HCT116 (cell line): ENCODE measurements at regions not wholly inside any gene's neighbourhood (a gene's known extent, or its start where the extent isn't known, plus 50 kb on each side); places are given as distances from the start of the nearest gene placed in this dataset.

Experiments
- ATAC-seq: fragments of 200-7000 bp; cut with Tn5 transposase; 2 replicates; pipeline ENCODE4 v1.9.1; 2020; ENCODE audit warnings: mild to moderate bottlenecking, moderate library complexity
- BruUV-seq: library from RNA; stranded (reverse); fragments of 400-500 nt; replicated peaks from 2 replicates; lab custom pipeline; 2021; lab: Mats Ljungman, UMichigan
- CTCF ChIA-PET: fragments of 300-600 bp; sonication (Branson Sonifier 250); formaldehyde crosslinking; loops from one replicate; lab custom pipeline; 2021; ENCODE audit warnings: antibody characterized with exemption; lab: Charles Lee
- POLR2A ChIA-PET: fragments of 300-600, 350-600 bp; sonication (Branson Sonifier 250); formaldehyde crosslinking; loops from one replicate; lab custom pipeline; 2021; ENCODE audit warnings: antibody characterized with exemption; lab: Charles Lee
- RAD21 ChIA-PET, 2 experiments: fragments of 300-600 bp; sonication (Branson Sonifier 250); formaldehyde crosslinking; loops; one replicate each; lab custom pipeline; 2023; ENCODE audit warnings: low total read pairs in 2 of 2; ENCODE audit not compliant: uncharacterized antibody in 2 of 2, unreplicated experiment in 2 of 2, low non-redundant PET in 1 of 2; lab: Charles Lee
- DNase-seq: peaks from one replicate; pipeline ENCODE4 v3.0.0-alpha.2; 2010; ENCODE audit warnings: low read depth, low spot score
- H2AFZ ChIP-seq: fragments of 200-600 bp; shearing (Covaris generic), sonication (generic); 2 replicates; pipeline ENCODE4 v1.6.1; 2017; ENCODE audit warnings: low read depth, mixed run types, mixed read lengths, antibody characterized with exemption, low read length; ENCODE audit not compliant: poor library complexity, severe bottlenecking
- H3K27ac ChIP-seq: 2 replicates; pipeline ENCODE4 v1.5.1; 2012; ENCODE audit warnings: low read depth, low read length
- H3K27me3 ChIP-seq: fragments of 200-600 bp; sonication (generic); 2 replicates; pipeline ENCODE4 v1.6.1; 2016; ENCODE audit warnings: mixed run types, low read length, mixed read lengths; ENCODE audit not compliant: insufficient read depth
- H3K36me3 ChIP-seq, 2 experiments: fragments of 200-500 bp in 1 of 2; fragments of 200-600 bp in 1 of 2; sonication (Bioruptor generic) in 1 of 2; sonication (generic) in 1 of 2; 2 replicates each; pipeline versions ENCODE4 v1.5.1 to v1.6.1; 2014 to 2016; ENCODE audit warnings: low read length in 2 of 2, inconsistent platforms in 1 of 2, mixed read lengths in 1 of 2, mixed run types in 1 of 2; ENCODE audit not compliant: insufficient read depth in 2 of 2, control insufficient read depth in 1 of 2
- H3K4me1 ChIP-seq, 2 experiments: fragments of 200-600 bp in 1 of 2; sonication (generic) in 1 of 2; 2 replicates each; pipeline versions ENCODE4 v1.5.1 to v1.6.1; 2012 to 2017; ENCODE audit warnings: low read length in 2 of 2, inconsistent platforms in 1 of 2, mild to moderate bottlenecking in 1 of 2, mixed read lengths in 1 of 2, mixed run types in 1 of 2, moderate library complexity in 1 of 2; ENCODE audit not compliant: insufficient read depth in 2 of 2, control insufficient read depth in 1 of 2
- H3K4me2 ChIP-seq: fragments of 200-600 bp; sonication (generic); 2 replicates; pipeline ENCODE4 v1.6.1; 2017; ENCODE audit warnings: mixed run types, low read length, mixed read lengths
- H3K4me3 ChIP-seq, 2 experiments: fragments of 200-600 bp in 1 of 2; sonication (generic) in 1 of 2; replicated peaks in 1 of 2; 2 replicates each; pipeline ENCODE4 v1.5.1; 2011 to 2016; ENCODE audit warnings: low read length in 2 of 2, control low read depth in 1 of 2, low read depth in 1 of 2, mild to moderate bottlenecking in 1 of 2, mixed read lengths in 1 of 2, mixed run types in 1 of 2
- H3K79me2 ChIP-seq: fragments of 200-600 bp; sonication (generic); 2 replicates; pipeline ENCODE4 v1.6.1; 2017; ENCODE audit warnings: mild to moderate bottlenecking, mixed run types, low read length, moderate library complexity, mixed read lengths; ENCODE audit not compliant: insufficient read depth
- H3K9ac ChIP-seq: fragments of 200-600 bp; sonication (generic); 2 replicates; pipeline ENCODE4 v1.6.1; 2016; ENCODE audit warnings: low read length, mixed read lengths
- H3K9me2 ChIP-seq: fragments of 200-600 bp; sonication (generic), shearing (Covaris generic); 2 replicates; pipeline ENCODE4 v1.6.1; 2017; ENCODE audit warnings: mixed run types, mild to moderate bottlenecking, moderate library complexity; ENCODE audit not compliant: insufficient read depth
- H3K9me3 ChIP-seq, 2 experiments: fragments of 200-500 bp in 1 of 2; fragments of 200-600 bp in 1 of 2; sonication (Bioruptor generic) in 1 of 2; sonication (generic) in 1 of 2; 2 replicates each; pipeline ENCODE4 v1.6.1; 2014 to 2017; ENCODE audit warnings: low read length in 2 of 2, mixed read lengths in 2 of 2, inconsistent platforms in 1 of 2, low read depth in 1 of 2, mild to moderate bottlenecking in 1 of 2, mixed run types in 1 of 2, moderate library complexity in 1 of 2; ENCODE audit not compliant: control insufficient read depth in 1 of 2, insufficient read depth in 1 of 2
- H4K20me1 ChIP-seq: fragments of 200-600 bp; sonication (generic), shearing (Covaris generic); 2 replicates; pipeline ENCODE4 v1.6.1; 2017; ENCODE audit warnings: mixed run types, mild to moderate bottlenecking, moderate library complexity; ENCODE audit not compliant: insufficient read depth
- CEBPB ChIP-seq: IDR thresholded peaks from 2 replicates; pipeline ENCODE4 v1.6.1; 2012; ENCODE audit warnings: low read depth
- EZH2phosphoT487 ChIP-seq: fragments of 200-600 bp; IDR thresholded peaks from 2 replicates; pipeline ENCODE4 v1.6.1; 2018; ENCODE audit warnings: antibody characterized with exemption, borderline replicate concordance
- FOSL1 ChIP-seq: IDR thresholded peaks from 2 replicates; pipeline ENCODE4 v1.6.1; 2012; ENCODE audit warnings: low read depth
- JUND ChIP-seq: IDR thresholded peaks from 2 replicates; pipeline ENCODE4 v1.6.1; 2012
- POLR2A ChIP-seq: IDR thresholded peaks from 2 replicates; pipeline ENCODE4 v1.7.0; 2011; ENCODE audit warnings: borderline replicate concordance; ENCODE audit not compliant: insufficient read depth, insufficient read length; ENCODE audit errors: extremely low read depth
- POLR2AphosphoS5 ChIP-seq: IDR thresholded peaks from 2 replicates; pipeline ENCODE4 v1.6.1; 2011; ENCODE audit warnings: mild to moderate bottlenecking, low read depth, low read length, moderate library complexity
- SIN3A ChIP-seq: IDR thresholded peaks from 2 replicates; pipeline ENCODE4 v1.6.1; 2012; ENCODE audit warnings: low read depth
- SP1 ChIP-seq: IDR thresholded peaks from 2 replicates; pipeline ENCODE4 v1.6.1; 2012; ENCODE audit warnings: low read depth
- TCF7L2 ChIP-seq: IDR thresholded peaks from 2 replicates; pipeline ENCODE4 v1.7.0; 2011; ENCODE audit warnings: borderline replicate concordance, inconsistent platforms; ENCODE audit not compliant: insufficient read depth, insufficient read length; ENCODE audit errors: extremely low read depth
- YY1 ChIP-seq: IDR thresholded peaks from 2 replicates; pipeline ENCODE4 v1.6.1; 2011; ENCODE audit warnings: low read length, low read depth, moderate library complexity, mild to moderate bottlenecking; ENCODE audit not compliant: insufficient replicate concordance; ENCODE audit errors: extremely low read depth
- ZFX ChIP-seq: fragments of 450-650 bp; IDR thresholded peaks from 2 replicates; pipeline ENCODE4 v1.6.1; 2017
- ZNF274 ChIP-seq: fragments of 200-500 bp; sonication (Bioruptor generic); IDR thresholded peaks from 2 replicates; pipeline ENCODE4 v1.6.1; 2014; ENCODE audit warnings: mild to moderate bottlenecking, low read depth, low read length, inconsistent platforms
- intact Hi-C: fragments of 100-400 bp; cut with micrococcal nuclease; formaldehyde crosslinking; loops from 2 replicates; pipeline ENCODE4 v1.10.0; 2022
- TF ChIP-seq, protein P1 (sequence below): IDR thresholded peaks from 2 replicates; pipeline ENCODE4 v1.6.1; 2012
- TF ChIP-seq, protein P2 (sequence below): IDR thresholded peaks from 2 replicates; pipeline ENCODE4 v1.6.1; 2012; ENCODE audit warnings: low read depth
- TF ChIP-seq, protein P3 (sequence below), 3 experiments: fragments of 200-600 bp in 1 of 3; sonication (generic) in 1 of 3; IDR thresholded peaks in 2 of 3; conservative IDR thresholded peaks in 1 of 3; 2 replicates each; pipeline ENCODE4 v1.5.1; 2012 to 2017; ENCODE audit warnings: low read depth in 2 of 3, low read length in 2 of 3, antibody characterized with exemption in 1 of 3, borderline replicate concordance in 1 of 3, control low read depth in 1 of 3, mild to moderate bottlenecking in 1 of 3, mixed read lengths in 1 of 3, mixed run types in 1 of 3, moderate library complexity in 1 of 3; ENCODE audit not compliant: insufficient read depth in 1 of 3

DNA sequence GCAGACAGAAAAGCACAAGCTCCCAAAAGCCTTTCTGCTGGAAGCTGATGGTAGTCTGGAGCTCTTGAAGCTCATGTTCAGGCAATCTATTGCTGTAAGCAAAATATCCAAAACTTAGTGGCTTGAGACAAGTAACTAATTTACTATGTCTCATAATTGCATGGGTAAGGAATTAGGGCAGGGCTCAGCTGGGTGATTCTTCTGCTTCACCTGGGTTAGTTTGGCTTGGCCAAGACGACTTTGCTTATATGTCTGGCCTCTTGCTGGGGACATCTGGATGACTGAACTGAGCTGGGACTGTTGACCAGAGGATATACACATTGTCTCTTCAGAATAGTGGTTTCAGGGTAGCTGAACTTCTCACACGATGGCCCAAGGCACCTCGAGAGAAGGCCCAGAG is 96.8 kb upstream of the WSCD1 start:
- ChIA-PET RAD21 (no interaction called here), CTCF (no interaction called here), POLR2A (no interaction called here)
- Histone ChIP-seq H3K9ac (no peak overlapping the region), H3K4me1 (no peaks in the 10 kb centered on the region), H3K27ac (no peak overlapping the region), H3K9me3 (no peaks in the 10 kb centered on the region), H3K79me2 (no peaks in the 10 kb centered on the region), H3K9me2 (no peaks in the 10 kb centered on the region), H3K4me2 (no peak overlapping the region), H3K36me3 (no peaks in the 10 kb centered on the region), H3K4me3 (no peak overlapping the region), H4K20me1 (no peaks in the 10 kb centered on the region), H2AFZ (no peak overlapping the region), H3K27me3 (peaks cover 61% of the 10 kb centered on the region)
- ATAC-seq: no peak
- no peak for DNase-seq
- BruUV-seq: no TSS peak
- no peak for TF ChIP-seq FOSL1
- TF ChIP-seq SIN3A: no peak
- TF ChIP-seq, protein P1, sequence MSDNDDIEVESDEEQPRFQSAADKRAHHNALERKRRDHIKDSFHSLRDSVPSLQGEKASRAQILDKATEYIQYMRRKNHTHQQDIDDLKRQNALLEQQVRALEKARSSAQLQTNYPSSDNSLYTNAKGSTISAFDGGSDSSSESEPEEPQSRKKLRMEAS: no peak
- no peak for TF ChIP-seq SP1
- TF ChIP-seq TCF7L2: no peak
- TF ChIP-seq ZFX: no peak
- TF ChIP-seq, protein P2, sequence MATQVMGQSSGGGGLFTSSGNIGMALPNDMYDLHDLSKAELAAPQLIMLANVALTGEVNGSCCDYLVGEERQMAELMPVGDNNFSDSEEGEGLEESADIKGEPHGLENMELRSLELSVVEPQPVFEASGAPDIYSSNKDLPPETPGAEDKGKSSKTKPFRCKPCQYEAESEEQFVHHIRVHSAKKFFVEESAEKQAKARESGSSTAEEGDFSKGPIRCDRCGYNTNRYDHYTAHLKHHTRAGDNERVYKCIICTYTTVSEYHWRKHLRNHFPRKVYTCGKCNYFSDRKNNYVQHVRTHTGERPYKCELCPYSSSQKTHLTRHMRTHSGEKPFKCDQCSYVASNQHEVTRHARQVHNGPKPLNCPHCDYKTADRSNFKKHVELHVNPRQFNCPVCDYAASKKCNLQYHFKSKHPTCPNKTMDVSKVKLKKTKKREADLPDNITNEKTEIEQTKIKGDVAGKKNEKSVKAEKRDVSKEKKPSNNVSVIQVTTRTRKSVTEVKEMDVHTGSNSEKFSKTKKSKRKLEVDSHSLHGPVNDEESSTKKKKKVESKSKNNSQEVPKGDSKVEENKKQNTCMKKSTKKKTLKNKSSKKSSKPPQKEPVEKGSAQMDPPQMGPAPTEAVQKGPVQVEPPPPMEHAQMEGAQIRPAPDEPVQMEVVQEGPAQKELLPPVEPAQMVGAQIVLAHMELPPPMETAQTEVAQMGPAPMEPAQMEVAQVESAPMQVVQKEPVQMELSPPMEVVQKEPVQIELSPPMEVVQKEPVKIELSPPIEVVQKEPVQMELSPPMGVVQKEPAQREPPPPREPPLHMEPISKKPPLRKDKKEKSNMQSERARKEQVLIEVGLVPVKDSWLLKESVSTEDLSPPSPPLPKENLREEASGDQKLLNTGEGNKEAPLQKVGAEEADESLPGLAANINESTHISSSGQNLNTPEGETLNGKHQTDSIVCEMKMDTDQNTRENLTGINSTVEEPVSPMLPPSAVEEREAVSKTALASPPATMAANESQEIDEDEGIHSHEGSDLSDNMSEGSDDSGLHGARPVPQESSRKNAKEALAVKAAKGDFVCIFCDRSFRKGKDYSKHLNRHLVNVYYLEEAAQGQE: no peak
- no peak for TF ChIP-seq YY1
- no peak for TF ChIP-seq JUND
- no peak for TF ChIP-seq ZNF274
- no peak for TF ChIP-seq POLR2A
- TF ChIP-seq POLR2AphosphoS5: no peak
- TF ChIP-seq EZH2phosphoT487: no peak
- TF ChIP-seq, protein P3, sequence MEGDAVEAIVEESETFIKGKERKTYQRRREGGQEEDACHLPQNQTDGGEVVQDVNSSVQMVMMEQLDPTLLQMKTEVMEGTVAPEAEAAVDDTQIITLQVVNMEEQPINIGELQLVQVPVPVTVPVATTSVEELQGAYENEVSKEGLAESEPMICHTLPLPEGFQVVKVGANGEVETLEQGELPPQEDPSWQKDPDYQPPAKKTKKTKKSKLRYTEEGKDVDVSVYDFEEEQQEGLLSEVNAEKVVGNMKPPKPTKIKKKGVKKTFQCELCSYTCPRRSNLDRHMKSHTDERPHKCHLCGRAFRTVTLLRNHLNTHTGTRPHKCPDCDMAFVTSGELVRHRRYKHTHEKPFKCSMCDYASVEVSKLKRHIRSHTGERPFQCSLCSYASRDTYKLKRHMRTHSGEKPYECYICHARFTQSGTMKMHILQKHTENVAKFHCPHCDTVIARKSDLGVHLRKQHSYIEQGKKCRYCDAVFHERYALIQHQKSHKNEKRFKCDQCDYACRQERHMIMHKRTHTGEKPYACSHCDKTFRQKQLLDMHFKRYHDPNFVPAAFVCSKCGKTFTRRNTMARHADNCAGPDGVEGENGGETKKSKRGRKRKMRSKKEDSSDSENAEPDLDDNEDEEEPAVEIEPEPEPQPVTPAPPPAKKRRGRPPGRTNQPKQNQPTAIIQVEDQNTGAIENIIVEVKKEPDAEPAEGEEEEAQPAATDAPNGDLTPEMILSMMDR (IDR thresholded peaks at IDR 0.05 in 2 of 3, conservative IDR thresholded peaks at IDR 0.05 in 1 of 3; ENCODE audit: borderline replicate concordance in 1 of 3, insufficient read depth in 1 of 3, low read depth in 2 of 3, low read length in 2 of 3): no peak
- no peak for TF ChIP-seq CEBPB
- intact Hi-C loops: no loop called here
